HL-60 (cell line): ENCODE measurements at regions not wholly inside any gene's neighbourhood (a gene's known extent, or its start where the extent isn't known, plus 50 kb on each side); places are given as distances from the start of the nearest gene placed in this dataset.

Experiments
- DNase-seq, 2 experiments: peaks; one replicate each; pipeline ENCODE4 v3.0.0-alpha.2; 2010 to 2020; ENCODE audit warnings: low read depth in 1 of 2, low spot score in 1 of 2
- H3K27ac ChIP-seq: fragments of 250-450 bp; sonication (Bioruptor Pico); replicated peaks from 2 replicates; pipeline ENCODE4 v1.5.1; 2020; ENCODE audit warnings: mild to moderate bottlenecking, moderate library complexity
- H3K27me3 ChIP-seq: fragments of 250-450 bp; sonication (Bioruptor Pico); 2 replicates; pipeline ENCODE4 v1.5.1; 2021; ENCODE audit warnings: mild to moderate bottlenecking, moderate library complexity; ENCODE audit not compliant: insufficient read depth, poor library complexity, severe bottlenecking
- H3K4me3 ChIP-seq: replicated peaks from 2 replicates; pipeline ENCODE4 v1.5.1; 2011; ENCODE audit warnings: mild to moderate bottlenecking, control low read depth, low read length; ENCODE audit not compliant: insufficient read depth
- CTCF ChIP-seq: IDR thresholded peaks from one replicate; pipeline ENCODE4 v1.5.1; 2011; ENCODE audit warnings: low read length, control low read depth, inconsistent platforms; ENCODE audit not compliant: insufficient read depth
- GABPA ChIP-seq: IDR thresholded peaks from 2 replicates; pipeline ENCODE4 v1.6.1; 2012; ENCODE audit warnings: low read depth
- POLR2AphosphoS5 ChIP-seq: IDR thresholded peaks from 2 replicates; pipeline ENCODE4 v1.6.1; 2012; ENCODE audit warnings: low read depth
- REST ChIP-seq: IDR thresholded peaks from 2 replicates; pipeline ENCODE4 v1.6.1; 2012; ENCODE audit warnings: low read depth; ENCODE audit not compliant: insufficient replicate concordance
- SPI1 ChIP-seq: IDR thresholded peaks from 2 replicates; pipeline ENCODE4 v1.6.1; 2012; ENCODE audit warnings: low read depth, mild to moderate bottlenecking, borderline replicate concordance

- Histone ChIP-seq H3K4me3 (no peak overlapping the region), H3K27ac (no peak overlapping the region), H3K27me3 (no peaks in the 10 kb centered on the region)
- no peak for DNase-seq
- TF ChIP-seq POLR2AphosphoS5 (no peak), GABPA (no peak), REST (no peak), CTCF (no peak), SPI1 (no peak)
Measured at GRCh38 chr22:34960005-34960404, 106.0 kb upstream of the ISX start.

- DNase-seq: no peak
- no peaks in the 10 kb centered on the region for H3K27me3 ChIP-seq
- H3K27ac ChIP-seq: no peak overlapping the region
- H3K4me3 ChIP-seq: no peak overlapping the region
- TF ChIP-seq POLR2AphosphoS5: no peak
Measured at GRCh38 chr22:34966980-34967565, 98.9 kb upstream of the ISX start.

GRCh38 chr22:34969001-34969790, 96.8 kb upstream of the ISX start:
- DNase-seq: no peak
- Histone ChIP-seq H3K4me3 (no peak overlapping the region), H3K27ac (no peak overlapping the region), H3K27me3 (no peaks in the 10 kb centered on the region)
- TF ChIP-seq GABPA: no peak
- no peak for TF ChIP-seq SPI1
- TF ChIP-seq POLR2AphosphoS5: no peak
- TF ChIP-seq CTCF: no peak
- TF ChIP-seq REST: no peak

- Histone ChIP-seq H3K27me3 (no peaks in the 10 kb centered on the region), H3K27ac (no peak overlapping the region), H3K4me3 (no peak overlapping the region)
- no peak for TF ChIP-seq SPI1
- TF ChIP-seq GABPA: no peak
- TF ChIP-seq POLR2AphosphoS5: no peak
- no peak for TF ChIP-seq CTCF
- no peak for TF ChIP-seq REST
- DNase-seq: no peak
Measured at GRCh38 chr22:34971456-34971855, 94.5 kb upstream of the ISX start.
